DMS 273 (cell line): ENCODE measurements at regions not wholly inside any gene's neighbourhood (a gene's known extent, or its start where the extent isn't known, plus 50 kb on each side); places are given as distances from the start of the nearest gene placed in this dataset.
"Not testable (repeated sequence)": the region's sequence is repeated elsewhere in the genome, so short reads cannot be mapped to it uniquely, and the experiment has no call there.

Experiments used
- DNase-seq: peaks from one replicate; lab custom pipeline; 2025; ENCODE audit not compliant: unreplicated experiment; lab: John Stamatoyannopoulos, UW

GRCh38 chrX:90848595-90848994, 586.0 kb upstream of the PABPC5 start:
- not testable (repeated sequence) for DNase-seq

- no peak for DNase-seq
These were observed 551.2 kb upstream of the PABPC5 start for GRCh38 chrX:90883479-90883878.

DNA sequence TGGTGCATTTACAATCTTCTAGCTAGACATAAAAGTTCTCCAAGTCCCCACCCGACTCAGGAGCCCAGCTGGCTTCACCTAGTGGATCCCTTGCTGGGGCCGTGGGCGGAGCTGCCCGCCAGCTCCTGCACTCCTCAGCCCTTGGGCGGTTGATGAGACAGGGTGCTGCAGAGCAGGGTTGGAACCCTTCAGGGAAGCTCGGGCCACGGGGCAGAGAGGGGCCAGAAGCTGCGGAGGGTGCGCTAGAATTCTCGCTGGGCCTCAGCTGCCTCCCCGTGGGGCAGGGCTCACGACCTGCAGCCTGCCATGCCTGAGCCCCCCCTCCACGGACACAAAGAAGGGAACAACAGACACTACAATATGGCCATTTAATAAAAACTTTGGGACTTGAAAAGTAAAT, 519.8 kb upstream of the PABPC5 start:
- not testable (repeated sequence) for DNase-seq

DNA sequence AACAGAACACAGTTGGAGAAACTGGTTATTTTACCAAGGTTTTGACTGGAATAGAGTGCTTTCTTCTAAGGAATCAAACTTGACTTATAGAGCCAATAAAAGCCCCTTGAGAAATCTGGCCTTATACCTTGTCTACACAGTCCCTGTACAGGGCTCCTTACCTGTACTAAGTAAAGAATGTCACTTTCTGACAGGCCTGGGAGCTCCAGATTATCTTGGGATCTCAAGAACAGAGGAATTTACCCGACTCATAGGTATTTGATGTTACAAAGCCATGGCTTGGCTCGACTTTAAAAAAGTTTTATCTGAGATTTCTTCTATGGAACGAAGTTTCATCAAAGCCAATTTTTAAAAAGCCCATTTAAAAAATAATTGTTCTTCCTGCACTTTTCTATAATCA, 487.8 kb upstream of the PABPC5 start:
- DNase-seq, result not testable (repeated sequence)

DNA sequence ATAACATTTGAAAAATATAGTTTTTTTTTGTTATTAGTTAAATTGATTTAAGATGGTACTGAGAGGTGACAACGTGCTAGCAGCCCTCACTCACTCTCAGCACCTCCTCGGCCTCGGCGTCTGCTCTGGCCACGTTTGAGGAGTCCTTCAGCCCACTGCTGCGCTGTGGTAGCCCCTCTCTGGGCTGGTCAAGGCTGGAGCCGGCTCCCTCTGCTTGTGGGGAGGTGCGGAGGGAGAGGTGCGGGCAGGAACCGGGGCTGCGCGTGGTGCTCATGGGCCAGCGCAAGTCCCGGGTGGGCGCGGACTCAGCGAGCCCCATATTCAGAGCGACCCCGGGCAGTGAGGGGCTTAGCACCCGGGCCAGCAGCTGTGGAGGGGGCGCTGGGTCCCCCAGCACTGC, 439.4 kb upstream of the PABPC5 start:
- not testable (repeated sequence) for DNase-seq

GRCh38 chrX:91018111-91018510, 416.5 kb upstream of the PABPC5 start:
- DNase-seq, result peak; percentile 1

DNA sequence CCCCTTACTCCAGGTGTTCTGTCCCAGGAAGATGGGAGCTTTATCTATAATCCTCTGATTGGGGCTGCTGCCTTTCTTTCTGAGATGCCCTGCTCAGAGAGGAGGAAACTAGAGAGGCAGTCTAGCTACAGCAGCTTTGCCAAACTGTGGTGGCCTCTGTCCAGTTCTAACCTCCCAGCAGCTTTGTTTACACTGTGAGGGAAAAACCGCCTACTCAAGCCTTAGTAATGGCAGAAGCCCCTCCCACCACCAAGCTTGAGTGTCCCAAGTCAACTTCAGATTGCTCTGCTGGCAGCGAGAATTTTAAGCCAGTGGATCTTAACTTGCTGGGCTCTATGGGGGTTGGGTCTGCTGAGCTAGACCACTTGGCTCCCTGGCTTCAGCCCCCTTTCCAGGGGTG, 394.9 kb upstream of the PABPC5 start:
- DNase-seq, result no peak

- no peak for DNase-seq
These were observed 368.5 kb upstream of the PABPC5 start for GRCh38 chrX:91066104-91066503.

- DNase-seq, result no peak
These were observed 355.1 kb upstream of the PABPC5 start for GRCh38 chrX:91079342-91080114.

GRCh38 chrX:91080822-91081221, 353.8 kb upstream of the PABPC5 start:
- no peak for DNase-seq

- DNase-seq, result no peak
These were observed 352.8 kb upstream of the PABPC5 start for GRCh38 chrX:91081873-91082272.

- no peak for DNase-seq
These were observed 325.9 kb upstream of the PABPC5 start for GRCh38 chrX:91108761-91109160.

DNA sequence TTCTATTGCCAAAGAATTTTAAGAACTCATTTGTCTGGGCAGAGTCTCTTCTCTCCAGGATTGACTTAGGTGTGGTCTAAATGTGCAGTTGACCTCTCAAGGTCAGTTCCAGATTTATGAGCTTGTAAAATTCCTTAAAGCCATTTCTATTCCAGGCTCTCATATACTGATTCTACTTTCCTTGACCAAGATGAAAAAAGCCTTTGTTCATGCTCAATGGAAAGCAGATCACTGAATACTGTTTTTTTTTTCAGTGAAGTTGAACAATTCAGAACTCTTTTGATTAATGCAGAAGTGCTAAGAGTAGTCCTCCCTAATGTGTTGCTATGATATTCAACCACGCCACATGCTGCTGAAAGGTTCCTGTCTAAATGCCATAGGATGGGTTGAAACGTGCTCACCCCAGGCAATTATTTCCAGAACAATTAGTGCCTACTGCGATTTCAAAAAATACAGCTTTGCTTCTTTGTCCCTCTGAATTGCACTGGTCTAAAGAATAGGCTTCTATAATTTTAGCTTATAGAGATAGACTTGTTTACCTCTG, 312.4 kb upstream of the PABPC5 start:
- no peak for DNase-seq

GRCh38 chrX:91137883-91138282, 296.8 kb upstream of the PABPC5 start:
- DNase-seq, result no peak
